ENCODE measurements at regions not wholly inside any gene's neighbourhood (a gene's known extent, or its start where the extent isn't known, plus 50 kb on each side); places are given as distances from the start of the nearest gene placed in this dataset.
"Not testable (repeated sequence)": the region's sequence is repeated elsewhere in the genome, so short reads cannot be mapped to it uniquely, and the experiment has no call there.

GRCh38 chr20:6692566-6693173 is 74.8 kb upstream of the BMP2 start:
- no peak for DNase-seq

DNA sequence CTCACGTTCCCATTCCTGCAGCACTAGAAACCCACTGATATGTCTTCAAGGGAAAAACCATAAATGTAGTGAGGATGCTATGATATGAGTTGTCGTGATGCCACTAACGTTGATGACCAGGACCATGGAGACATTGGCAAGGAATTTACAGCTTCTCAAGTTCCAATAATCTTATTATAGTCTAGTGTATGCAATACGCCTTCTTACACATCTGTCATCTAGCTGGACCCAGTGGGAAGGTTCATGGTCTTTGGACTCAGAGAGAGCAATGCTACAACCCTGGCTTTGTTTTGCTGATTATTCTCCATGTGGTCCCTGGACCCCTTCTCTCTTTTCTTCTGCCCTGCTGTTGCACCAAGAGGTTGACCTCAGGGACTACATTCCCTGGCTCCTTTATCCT is 76.0 kb upstream of the BMP2 start:
- DNase-seq, result no peak

GRCh38 chr20:6689339-6689973 is 78.0 kb upstream of the BMP2 start:
- no peak for DNase-seq

DNA sequence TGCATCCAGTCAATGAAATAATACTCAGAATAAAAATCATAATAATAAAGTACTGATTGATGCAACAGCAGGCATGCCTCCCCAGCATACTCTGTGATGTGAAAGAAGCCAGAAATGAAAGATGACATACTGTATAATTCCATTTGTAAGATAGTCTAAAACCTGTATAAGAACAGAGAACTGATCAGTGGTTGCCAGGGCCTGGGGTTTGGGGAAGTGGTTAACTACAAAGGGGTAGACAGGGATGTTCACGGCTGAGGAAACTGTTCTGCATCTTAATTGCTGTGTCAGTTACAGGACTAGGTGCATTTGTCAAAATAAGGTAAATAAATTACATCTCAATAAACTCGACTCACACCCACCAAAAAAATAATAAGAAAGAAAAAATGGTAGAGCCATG is 81.3 kb upstream of the BMP2 start:
- DNase-seq, result no peak

DNA sequence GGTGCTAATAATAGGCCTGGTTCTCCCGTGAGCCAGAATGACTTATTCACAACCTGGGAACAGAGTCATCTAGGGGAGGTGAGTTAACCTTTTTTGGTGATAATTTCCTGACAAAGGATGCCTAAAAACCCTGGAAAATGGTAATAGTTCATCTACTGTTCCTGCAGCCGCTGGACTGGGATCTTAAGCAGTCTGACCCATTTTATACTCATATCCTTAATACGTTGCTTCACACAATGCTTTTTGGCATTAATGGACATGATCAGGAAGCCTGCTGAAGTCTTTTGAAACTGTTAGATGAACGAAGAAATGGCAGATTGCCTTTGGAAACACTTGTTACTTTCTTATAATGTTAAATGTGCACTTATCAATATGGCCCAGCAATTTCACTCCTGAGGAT is 81.9 kb upstream of the BMP2 start:
- DNase-seq, result no peak

GRCh38 chr20:6685181-6685582 is 82.3 kb upstream of the BMP2 start:
- DNase-seq, result no peak

DNA sequence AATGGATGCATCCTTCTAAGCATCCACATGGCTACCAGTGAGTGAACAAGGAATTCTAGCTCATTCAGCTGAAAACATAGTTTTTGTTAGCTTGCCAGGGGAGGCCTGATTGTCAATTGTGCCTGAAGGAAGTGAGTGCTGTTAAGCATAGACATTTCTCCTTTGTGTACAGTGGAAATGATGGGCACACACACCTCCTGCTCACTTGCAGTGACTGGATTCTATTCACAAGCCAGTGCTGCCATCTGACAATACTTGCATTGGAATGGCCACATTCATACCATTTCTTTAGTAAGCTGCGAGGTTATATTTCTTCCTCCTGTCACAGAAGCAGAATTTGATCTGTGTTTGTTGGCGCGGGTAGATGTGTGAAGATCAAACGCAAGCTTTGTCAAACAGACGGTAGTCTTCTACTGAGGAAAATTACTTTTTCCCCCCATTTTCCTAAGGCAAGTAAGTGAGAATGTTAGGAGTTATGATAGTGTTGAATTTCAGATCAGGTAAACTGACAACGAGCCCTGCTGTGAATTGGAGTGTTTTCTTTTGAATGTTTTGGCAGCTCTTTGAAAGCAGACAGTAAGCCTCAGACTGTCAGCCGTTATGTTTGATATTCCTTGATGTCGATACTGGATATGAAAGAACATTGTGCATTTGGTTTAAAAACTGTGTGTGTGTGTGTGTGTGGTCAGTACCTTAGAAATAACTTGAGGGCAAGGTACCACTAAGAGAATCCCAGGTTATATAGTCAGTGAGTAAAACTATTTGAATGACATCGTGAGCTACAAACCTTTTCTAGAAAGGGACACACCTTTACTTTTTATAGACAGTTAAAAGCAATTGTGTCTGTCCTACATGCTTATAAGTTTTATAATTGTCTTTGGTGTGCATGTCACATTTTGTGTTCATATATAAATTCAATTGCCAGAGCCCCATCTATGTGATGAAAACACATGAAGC is 84.2 kb upstream of the BMP2 start:
- no peak for DNase-seq

DNA sequence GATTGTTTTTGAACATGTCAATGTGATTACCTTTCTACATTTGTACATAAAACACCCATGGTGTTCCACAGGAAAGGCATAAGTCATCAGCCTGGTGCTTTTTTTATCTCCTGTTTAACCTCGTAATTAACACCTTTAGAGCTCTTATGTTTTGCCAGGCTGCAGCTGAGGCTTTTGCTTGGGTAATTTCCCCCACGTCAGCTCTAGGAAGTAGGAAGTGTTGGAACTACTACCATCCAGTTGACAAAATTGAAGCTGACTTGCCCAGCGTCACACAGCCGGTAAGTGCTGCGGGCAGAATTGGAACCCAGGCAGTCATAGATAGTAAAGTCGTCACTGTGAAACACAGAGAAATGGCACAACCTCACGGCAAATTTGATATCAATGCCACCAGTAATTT is 86.6 kb upstream of the BMP2 start:
- no peak for DNase-seq

- no peak for DNase-seq
These were observed 87.0 kb upstream of the BMP2 start for GRCh38 chr20:6680441-6680840.

GRCh38 chr20:6679086-6679485 is 88.4 kb upstream of the BMP2 start:
- DNase-seq, result no peak

DNA sequence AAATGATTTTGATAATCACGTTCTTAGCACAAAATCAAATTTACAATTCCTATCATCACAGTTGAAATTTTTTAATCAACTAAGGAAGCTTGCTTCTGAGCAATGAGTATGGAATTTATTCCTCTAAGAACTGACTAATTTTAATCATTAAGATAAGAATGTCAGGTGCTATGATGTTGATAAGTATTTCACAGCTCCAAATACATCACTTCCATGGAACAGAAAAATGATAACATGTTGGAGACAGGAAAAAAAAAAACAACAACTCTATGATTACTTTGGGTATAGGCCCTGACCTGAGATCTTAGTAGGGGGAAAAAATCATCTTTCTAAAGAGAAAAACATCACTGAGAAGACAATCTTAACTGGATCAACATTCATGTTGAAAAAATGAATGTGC is 89.4 kb upstream of the BMP2 start:
- DNase-seq, result no peak

DNA sequence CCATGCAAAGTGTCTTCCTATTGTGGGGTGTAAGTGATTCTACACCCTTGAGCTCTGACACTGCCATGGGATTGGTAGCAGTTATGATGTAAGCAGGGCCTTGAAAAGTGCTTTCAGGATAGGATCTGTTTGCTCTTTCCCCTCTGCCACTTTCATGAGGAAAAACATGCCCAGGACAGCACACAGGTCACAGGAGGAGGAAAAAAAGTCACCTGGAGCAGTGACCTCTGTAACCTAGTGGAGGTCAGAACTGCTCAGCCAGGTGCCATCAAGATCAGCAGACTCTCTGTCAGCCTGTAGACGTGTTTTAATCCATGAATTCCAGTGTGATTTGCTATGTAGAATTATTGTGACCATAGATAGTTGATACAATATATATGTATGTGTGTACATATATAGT is 92.7 kb upstream of the BMP2 start:
- no peak for DNase-seq

DNA sequence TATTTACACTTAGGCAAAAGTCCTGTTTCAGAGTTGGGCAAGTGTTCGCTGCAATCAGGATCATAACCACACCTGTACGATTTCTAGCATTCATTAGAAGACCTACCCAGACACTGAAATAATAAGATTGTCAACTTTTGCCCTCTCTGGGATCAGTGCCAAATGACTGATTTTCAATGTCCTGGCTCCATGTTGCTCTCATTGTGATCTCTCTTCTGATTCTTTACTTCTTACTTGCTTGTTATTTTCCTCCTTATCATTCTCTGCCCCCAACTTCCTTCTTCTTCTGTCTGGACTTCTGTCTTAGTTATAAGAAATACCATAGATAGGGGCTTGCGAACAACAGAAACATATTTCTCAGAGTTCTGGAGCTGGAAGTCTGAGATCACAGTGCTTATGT is 94.4 kb upstream of the BMP2 start:
- DNase-seq, result no peak

DNA sequence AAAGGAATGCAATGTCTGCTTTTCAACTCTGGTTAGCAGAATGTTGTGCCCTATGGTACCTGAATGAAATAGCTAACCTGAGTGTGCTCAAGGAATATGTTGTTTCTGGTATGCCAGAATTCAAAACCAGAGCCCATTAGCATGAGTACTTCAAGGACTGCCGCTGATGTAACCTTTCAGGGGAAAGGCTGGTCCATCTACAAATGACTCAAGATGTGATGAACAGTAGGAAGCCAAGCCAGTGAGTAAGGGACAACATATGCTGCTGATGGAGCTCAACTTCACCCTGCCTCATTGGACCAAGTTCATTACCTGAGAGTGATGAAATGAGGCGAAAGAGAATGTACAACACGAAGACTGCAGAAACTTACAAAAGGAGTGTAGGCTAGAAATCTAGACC is 95.7 kb upstream of the BMP2 start:
- no peak for DNase-seq

GRCh38 chr20:6668546-6668945 is 98.9 kb upstream of the BMP2 start:
- DNase-seq, result no peak

DNA sequence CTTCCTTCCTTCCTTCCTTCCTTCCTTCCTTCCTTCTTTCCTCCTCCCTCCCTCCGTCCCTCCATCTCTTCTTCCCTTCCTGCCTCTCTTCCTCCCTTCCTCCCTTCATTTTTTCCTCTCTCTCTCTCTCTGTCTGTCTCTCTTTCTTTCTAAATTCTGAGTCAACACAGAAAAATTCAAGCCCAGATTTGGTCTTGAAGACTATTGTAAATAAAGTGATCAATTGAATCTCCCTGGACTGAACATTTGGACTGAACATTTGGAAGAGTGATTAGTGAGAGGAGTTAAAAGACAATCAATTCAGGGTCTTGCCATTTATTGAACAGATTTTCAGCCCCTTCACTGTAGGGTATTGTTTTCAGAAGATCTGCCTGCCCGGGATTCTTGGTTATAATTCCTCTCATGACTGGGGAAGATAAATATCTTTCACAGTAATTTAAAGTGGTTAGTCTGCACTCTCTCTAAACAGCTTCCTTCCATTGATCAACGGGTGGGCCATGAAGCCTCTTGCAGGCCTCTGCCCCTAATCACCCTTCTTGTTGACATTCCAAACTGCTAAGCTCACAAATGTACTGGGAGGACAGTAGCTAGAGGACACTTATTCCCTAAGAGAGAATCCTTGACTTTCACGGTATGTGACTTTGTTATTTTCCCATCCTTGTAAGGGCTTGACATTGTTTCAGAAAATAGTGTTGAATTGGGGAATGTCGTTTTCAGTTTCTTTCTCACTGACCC is 101.7 kb upstream of the BMP2 start:
- no peak for DNase-seq

- no peak for DNase-seq
These were observed 102.3 kb upstream of the BMP2 start for GRCh38 chr20:6665161-6665560.

GRCh38 chr20:6664574-6664973 is 102.9 kb upstream of the BMP2 start:
- DNase-seq, result no peak

DNA sequence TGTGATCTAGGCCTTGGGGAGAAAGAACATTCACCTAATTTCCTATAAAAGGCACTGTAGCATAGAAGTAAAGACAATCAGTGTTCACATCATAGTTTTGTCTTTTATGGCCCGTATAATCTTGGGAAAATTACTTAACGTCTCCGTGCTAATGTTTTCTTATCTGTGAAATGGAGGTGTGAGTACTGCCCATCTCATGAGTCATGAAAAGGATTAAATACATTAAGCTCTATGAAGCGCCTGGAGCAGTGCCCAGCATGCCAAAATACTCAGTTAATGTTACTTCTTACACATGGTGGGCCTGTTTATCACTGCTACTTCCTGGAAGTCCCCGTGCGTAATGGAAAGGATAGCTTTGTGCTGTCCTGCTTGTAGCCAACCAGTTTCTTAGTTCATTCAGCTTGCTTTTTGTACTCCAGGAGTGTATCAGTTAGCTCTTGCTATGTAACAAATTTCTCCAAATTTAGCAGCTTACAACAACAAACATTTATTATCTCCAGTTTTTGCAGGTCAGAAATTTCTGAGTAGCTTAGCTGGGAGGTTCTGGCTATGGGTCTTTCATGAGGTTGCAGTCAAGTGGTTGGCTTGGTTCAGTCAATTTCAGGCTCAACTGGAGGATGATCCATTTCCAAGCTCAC is 103.6 kb upstream of the BMP2 start:
- no peak for DNase-seq

DNA sequence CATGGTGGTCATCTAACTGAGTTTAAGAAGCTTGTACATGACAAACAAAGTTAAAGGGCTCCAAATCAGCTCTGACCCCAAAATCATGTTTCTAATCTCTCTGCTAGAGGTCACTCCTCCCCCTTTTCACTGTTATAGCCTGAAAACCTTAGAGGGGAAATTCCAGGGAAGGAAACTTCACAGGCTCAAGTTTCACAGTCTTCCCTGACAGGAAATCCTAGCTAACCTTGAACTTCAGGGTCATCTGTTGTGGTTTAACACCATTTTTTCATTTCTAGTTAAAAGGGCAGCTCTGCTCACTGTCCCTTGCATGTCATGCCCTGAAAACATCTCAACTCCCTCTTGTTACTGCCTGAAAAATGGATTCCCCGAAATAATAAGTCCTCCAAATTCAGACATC is 104.4 kb upstream of the BMP2 start:
- DNase-seq, result no peak

DNA sequence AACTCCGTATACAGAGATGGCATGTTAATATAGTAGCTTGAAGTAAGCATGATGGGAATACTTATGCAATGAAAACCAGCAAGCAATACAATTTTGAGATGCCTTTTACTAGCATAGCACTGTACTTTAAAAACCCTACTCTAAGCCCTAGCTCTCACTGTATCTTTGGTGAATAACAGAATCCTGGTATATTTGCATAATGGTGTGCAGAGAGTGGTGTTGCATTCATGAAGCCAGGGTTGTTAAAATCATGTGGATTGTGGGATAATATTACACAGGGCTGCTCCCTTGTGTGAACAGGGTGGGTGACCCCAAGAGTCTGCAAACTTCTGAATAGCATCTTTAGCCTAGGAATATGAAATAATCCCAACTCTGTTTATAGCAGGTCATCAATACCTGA is 105.2 kb upstream of the BMP2 start:
- no peak for DNase-seq

GRCh38 chr20:6660441-6660840 is 107.0 kb upstream of the BMP2 start:
- DNase-seq, result no peak

DNA sequence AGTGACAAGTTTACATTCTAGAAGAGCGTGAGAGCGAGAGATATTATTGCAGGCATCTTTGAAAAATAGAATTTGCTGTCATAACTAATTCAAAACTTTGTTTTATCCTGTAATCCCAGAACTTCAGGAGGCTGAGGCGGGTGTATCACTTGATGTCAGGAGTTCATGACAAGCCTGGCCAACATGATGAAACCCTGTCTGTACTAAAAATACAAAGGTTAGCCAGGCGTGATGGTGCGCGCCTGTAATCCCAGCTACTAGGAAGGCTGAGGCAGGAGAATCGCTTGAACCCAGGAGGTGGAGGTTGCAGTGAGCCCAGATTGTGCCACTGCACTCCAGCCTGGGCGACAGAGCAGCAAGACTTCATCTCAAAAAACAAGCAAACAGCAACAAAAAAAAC is 108.6 kb upstream of the BMP2 start:
- DNase-seq, result not testable (repeated sequence)

All from activated CD4-positive, alpha-beta T cell treated with anti-CD3 and anti-CD28 coated beads, Interleukin-2, Interleukin-6, amounts not matched to agents 100 ng/mL and 50 ng/mL, durations not matched to agents 16 hours and 8 hours (primary cell).